SU-DHL-6 (cell line): ENCODE measurements at regions not wholly inside any gene's neighbourhood (a gene's known extent, or its start where the extent isn't known, plus 50 kb on each side); places are given as distances from the start of the nearest gene placed in this dataset.

Experiments used
- H2AFZ ChIP-seq: fragments of 200-600 bp; sonication (generic); 2 replicates; pipeline ENCODE4 v1.6.1; 2014; ENCODE audit warnings: low read depth, mild to moderate bottlenecking, moderate library complexity, mixed read lengths, antibody characterized with exemption, low read length; ENCODE audit not compliant: severe bottlenecking
- H3F3A ChIP-seq: fragments of 200-600 bp; shearing (Covaris generic); 2 replicates; pipeline ENCODE4 v1.6.0; 2016; ENCODE audit warnings: antibody characterized with exemption, mild to moderate bottlenecking; ENCODE audit not compliant: insufficient read depth
- H3K27ac ChIP-seq: fragments of 200-600 bp; sonication (generic); 2 replicates; pipeline ENCODE4 v1.5.1; 2016; ENCODE audit warnings: low read depth, mild to moderate bottlenecking, low read length, moderate library complexity, mixed read lengths
- H3K27me3 ChIP-seq: fragments of 200-600 bp; sonication (generic), shearing (Covaris generic); 2 replicates; pipeline ENCODE4 v1.6.0; 2014; ENCODE audit warnings: mild to moderate bottlenecking, low read length
- H3K36me3 ChIP-seq: fragments of 200-600 bp; sonication (generic); 2 replicates; pipeline ENCODE4 v1.6.1; 2014; ENCODE audit warnings: mild to moderate bottlenecking, low read length, mixed read lengths
- H3K4me2 ChIP-seq: fragments of 300-600, 200-600 bp; shearing (Covaris generic), sonication (generic); 2 replicates; pipeline ENCODE4 v1.6.0; 2014; ENCODE audit warnings: low read length, low read depth, mild to moderate bottlenecking; ENCODE audit not compliant: poor library complexity, severe bottlenecking
- H3K4me3 ChIP-seq: fragments of 200-600 bp; sonication (generic); 2 replicates; pipeline ENCODE4 v1.5.1; 2014; ENCODE audit warnings: antibody characterized with exemption, low read length, mild to moderate bottlenecking, mixed read lengths; ENCODE audit not compliant: insufficient read depth, poor library complexity, severe bottlenecking
- H3K79me2 ChIP-seq: fragments of 200-600 bp; sonication (generic); 2 replicates; pipeline ENCODE4 v1.6.1; 2014; ENCODE audit warnings: mild to moderate bottlenecking, low read length, moderate library complexity; ENCODE audit not compliant: insufficient read depth
- H3K9ac ChIP-seq: fragments of 200-600 bp; sonication (generic); 2 replicates; pipeline ENCODE4 v1.7.0; 2014; ENCODE audit warnings: mild to moderate bottlenecking, low read length
- H3K9me2 ChIP-seq: fragments of 200-600 bp; sonication (generic); replicated peaks from 2 replicates; pipeline ENCODE4 v1.6.1; 2014; ENCODE audit warnings: low read length; ENCODE audit not compliant: insufficient read depth
- H3K9me3 ChIP-seq: fragments of 200-600 bp; sonication (generic); 2 replicates; pipeline ENCODE4 v1.6.1; 2014; ENCODE audit warnings: low read length, mixed read lengths; ENCODE audit not compliant: insufficient read depth
- H4K20me1 ChIP-seq: fragments of 200-600 bp; sonication (generic); 2 replicates; pipeline ENCODE4 v1.6.1; 2014; ENCODE audit warnings: low read depth, mild to moderate bottlenecking, antibody characterized with exemption, low read length, moderate library complexity, mixed read lengths
- EZH2phosphoT487 ChIP-seq: fragments of 200-600 bp; sonication (generic), shearing (Covaris generic); conservative IDR thresholded peaks from 2 replicates; pipeline ENCODE4 v1.6.1; 2018; ENCODE audit warnings: mild to moderate bottlenecking, antibody characterized with exemption, low read length, moderate library complexity, mixed read lengths
- TF ChIP-seq, protein P1 (sequence below): fragments of 200-600 bp; sonication (generic); IDR thresholded peaks from one replicate; pipeline ENCODE4 v1.5.1; 2017; ENCODE audit warnings: antibody characterized with exemption, mild to moderate bottlenecking, low read length, moderate library complexity; ENCODE audit not compliant: insufficient read depth, poor library complexity, severe bottlenecking

DNA sequence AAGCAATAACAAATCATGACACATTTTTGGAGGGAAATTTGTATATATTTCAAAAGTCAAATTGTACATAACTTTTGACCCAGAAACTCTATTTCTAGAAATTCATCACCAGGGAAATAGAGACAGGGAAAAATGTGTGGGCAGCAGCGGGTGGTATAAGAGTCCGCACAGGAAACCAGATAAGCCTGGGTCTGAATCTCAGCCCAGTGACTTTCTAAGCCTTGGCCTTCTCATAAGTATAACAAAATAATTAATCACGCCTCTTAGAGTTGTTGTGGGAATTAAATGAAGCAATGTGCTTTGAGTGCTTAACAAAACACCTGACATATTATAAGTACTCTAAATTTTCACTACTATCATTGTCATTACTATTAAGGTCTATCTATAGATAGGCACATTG is 149.2 kb upstream of the DAP start:
- H3K9me2 ChIP-seq = no peaks in the 10 kb centered on the region
- no peak overlapping the region for H3K27ac ChIP-seq
- no peaks in the 10 kb centered on the region for H3K9me3 ChIP-seq
- H3F3A ChIP-seq = no peaks in the 10 kb centered on the region
- H3K36me3 ChIP-seq = no peaks in the 10 kb centered on the region
- H3K4me3 ChIP-seq = no peak overlapping the region
- TF ChIP-seq, protein P1, sequence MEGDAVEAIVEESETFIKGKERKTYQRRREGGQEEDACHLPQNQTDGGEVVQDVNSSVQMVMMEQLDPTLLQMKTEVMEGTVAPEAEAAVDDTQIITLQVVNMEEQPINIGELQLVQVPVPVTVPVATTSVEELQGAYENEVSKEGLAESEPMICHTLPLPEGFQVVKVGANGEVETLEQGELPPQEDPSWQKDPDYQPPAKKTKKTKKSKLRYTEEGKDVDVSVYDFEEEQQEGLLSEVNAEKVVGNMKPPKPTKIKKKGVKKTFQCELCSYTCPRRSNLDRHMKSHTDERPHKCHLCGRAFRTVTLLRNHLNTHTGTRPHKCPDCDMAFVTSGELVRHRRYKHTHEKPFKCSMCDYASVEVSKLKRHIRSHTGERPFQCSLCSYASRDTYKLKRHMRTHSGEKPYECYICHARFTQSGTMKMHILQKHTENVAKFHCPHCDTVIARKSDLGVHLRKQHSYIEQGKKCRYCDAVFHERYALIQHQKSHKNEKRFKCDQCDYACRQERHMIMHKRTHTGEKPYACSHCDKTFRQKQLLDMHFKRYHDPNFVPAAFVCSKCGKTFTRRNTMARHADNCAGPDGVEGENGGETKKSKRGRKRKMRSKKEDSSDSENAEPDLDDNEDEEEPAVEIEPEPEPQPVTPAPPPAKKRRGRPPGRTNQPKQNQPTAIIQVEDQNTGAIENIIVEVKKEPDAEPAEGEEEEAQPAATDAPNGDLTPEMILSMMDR = no peak
- no peak for TF ChIP-seq EZH2phosphoT487
- H3K79me2 ChIP-seq = no peaks in the 10 kb centered on the region
- H3K4me2 ChIP-seq = no peak overlapping the region
- H3K27me3 ChIP-seq = 0 out of 2 replicates have a peak, but pooled peaks cover 3% of the 10 kb centered on the region
- H3K9ac ChIP-seq = no peak overlapping the region
- no peak overlapping the region for H2AFZ ChIP-seq
- no peaks in the 10 kb centered on the region for H4K20me1 ChIP-seq

DNA sequence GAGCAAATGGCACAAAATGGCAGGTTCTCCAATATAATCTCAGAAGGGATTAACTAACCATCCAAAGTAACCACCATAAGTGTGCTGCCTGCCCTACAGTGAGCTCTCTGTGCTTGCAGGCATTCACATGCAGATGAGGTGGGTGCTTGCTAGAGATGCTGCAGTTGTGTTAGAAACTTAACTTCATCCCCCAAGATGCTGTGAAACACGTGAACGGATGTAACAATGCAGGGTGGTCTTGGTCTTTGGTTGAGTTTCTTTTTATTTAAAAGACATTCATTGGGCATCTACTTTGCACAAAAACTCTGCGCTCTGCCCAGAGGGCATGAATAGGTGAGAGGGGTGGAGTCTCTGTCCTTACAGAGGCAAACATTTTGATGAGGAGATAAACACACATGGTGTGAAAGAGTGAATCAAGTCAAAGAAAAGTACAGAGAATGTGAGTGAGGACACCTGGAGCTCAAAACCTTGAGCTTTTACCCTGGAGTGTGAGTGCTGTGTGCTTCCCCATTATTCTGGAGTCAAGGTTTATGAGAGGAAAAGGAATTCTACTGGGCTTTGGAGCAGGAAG is 143.9 kb upstream of the DAP start:
- Histone ChIP-seq H3K4me3 (no peak overlapping the region), H3K4me2 (no peak overlapping the region), H4K20me1 (no peaks in the 10 kb centered on the region), H3K9me2 (no peaks in the 10 kb centered on the region), H3K9ac (no peak overlapping the region), H3K36me3 (no peaks in the 10 kb centered on the region), H3K79me2 (no peaks in the 10 kb centered on the region), H3K27me3 (0 out of 2 replicates have a peak, but pooled peaks cover 3% of the 10 kb centered on the region), H3K27ac (no peak overlapping the region), H2AFZ (no peak overlapping the region), H3F3A (no peaks in the 10 kb centered on the region), H3K9me3 (no peaks in the 10 kb centered on the region)
- TF ChIP-seq EZH2phosphoT487 = no peak
- TF ChIP-seq, protein P1 = no peak

DNA sequence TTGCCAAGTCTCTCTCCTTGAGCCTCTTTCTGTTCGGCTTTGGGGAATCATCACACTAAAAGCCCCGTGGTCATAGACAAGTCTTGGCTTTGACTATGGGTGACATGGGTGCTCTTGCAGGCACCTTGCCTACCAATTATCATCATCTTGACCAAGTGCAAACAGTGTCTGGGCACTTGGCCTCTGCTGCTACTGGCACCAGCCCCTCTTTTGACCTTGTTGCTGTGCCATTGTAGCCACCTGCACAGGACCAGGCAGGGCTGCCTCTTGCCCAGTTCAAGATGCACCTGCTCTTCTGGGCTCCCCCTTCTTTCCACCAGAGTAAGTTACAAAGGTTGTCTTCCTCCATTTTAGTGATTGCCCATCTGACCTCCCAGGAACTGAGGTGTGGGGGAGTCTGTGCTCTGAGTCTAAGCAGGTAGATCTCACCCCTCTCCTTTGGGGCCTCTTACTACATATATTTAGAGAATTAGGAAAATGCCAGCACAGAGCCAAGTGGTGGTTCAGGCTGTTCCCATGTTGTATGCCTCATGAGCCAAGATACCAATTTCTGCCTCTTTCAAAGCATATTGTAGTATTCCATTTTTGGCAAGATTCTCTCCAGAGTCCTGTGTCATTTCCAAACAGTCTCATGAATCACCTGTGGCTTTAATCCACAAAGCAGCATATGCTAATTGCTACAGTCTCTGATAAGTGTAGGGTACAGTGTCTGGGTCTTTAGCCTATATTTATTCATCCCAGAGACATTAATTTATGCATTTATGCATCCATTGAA is 142.9 kb upstream of the DAP start:
- Histone ChIP-seq H3K27me3 (0 out of 2 replicates have a peak, but pooled peaks cover 2% of the 10 kb centered on the region), H3F3A (no peaks in the 10 kb centered on the region), H3K4me2 (no peak overlapping the region), H3K36me3 (no peaks in the 10 kb centered on the region), H3K9me2 (no peaks in the 10 kb centered on the region), H3K27ac (no peak overlapping the region), H3K9me3 (no peaks in the 10 kb centered on the region), H3K79me2 (no peaks in the 10 kb centered on the region), H3K4me3 (no peak overlapping the region), H4K20me1 (no peaks in the 10 kb centered on the region), H2AFZ (no peak overlapping the region), H3K9ac (no peak overlapping the region)
- TF ChIP-seq EZH2phosphoT487 = no peak
- TF ChIP-seq, protein P1 = no peak
